ENCODE measurements at regions not wholly inside any gene's neighbourhood (a gene's known extent, or its start where the extent isn't known, plus 50 kb on each side); places are given as distances from the start of the nearest gene placed in this dataset.
"Not testable (repeated sequence)": the region's sequence is repeated elsewhere in the genome, so short reads cannot be mapped to it uniquely, and the experiment has no call there.

DNA sequence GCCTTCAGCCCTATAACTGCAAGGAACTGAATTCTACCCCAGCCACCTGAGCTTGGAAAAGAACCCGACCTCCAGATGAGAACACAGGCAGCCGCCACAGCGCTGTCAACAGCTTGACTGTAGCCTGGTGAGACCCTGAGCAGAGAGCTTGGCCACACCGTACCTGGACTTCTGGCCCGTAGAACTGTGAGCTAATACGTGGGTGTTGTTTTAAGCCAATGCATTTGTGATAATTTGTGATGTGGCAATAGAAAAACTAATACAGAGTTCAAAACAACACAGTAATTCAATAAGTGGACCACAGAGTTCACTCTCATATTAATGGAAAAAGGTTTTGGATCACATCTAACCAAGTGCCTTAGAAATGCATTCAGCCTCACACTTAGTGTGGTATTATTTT is 96.6 kb upstream of the TBL1X start:
- Histone ChIP-seq H3K9me3 (ENCODE audit: control insufficient read depth, low read length) (no peaks in the 10 kb centered on the region), H3K36me3 (ENCODE audit: control insufficient read depth in 1 of 2, insufficient read depth in 2 of 2, low read length in 1 of 2) (no peaks in the 10 kb centered on the region), H3K4me3 (ENCODE audit: low read length in 2 of 2) (no peak overlapping the region), H3K27ac (ENCODE audit: low read depth in 1 of 2, low read length in 2 of 2) (no peak overlapping the region), H3K27me3 (ENCODE audit: control insufficient read depth in 1 of 2, insufficient read depth in 2 of 2, low read length in 1 of 2) (no peaks in the 10 kb centered on the region), H3K4me1 (ENCODE audit: control insufficient read depth in 1 of 2, insufficient read depth in 2 of 2, low read length in 2 of 2) (no peaks in the 10 kb centered on the region)
- no peak for DNase-seq
- no peak for ATAC-seq (ENCODE audit: low FRiP score)
- WGBS, 2 donors = 74 to 92% methylated on average over 6 of the region's 6 CpGs
- intact Hi-C loops (cut with DNase I) = no loop called here

DNA sequence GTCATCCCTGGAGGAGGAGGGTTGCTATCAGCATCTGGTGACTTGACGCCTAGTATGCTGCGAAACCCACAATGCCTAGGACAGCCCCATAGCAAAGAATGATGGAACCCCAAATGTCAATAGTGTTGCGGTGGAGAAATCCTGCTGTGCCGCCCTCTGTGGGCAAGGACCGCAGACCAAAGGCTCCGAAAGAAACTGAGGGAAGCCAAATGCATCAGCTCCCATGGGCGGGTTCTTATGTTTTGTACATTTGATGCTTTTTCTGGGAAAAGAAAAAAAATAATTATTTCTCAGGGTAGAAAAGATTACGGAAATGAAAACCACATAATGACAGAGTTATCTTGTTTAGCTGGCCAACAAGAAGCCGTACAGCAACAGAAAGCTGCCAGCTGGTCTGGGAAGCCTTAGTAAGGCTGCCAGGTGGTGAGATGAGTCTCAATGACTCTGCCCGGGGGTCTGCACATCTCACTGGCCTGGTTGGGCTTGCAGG is 95.0 kb upstream of the TBL1X start:
- no peak overlapping the region for H3K4me3 ChIP-seq (ENCODE audit: low read length in 2 of 2)
- H3K27ac ChIP-seq (ENCODE audit: low read depth in 1 of 2, low read length in 2 of 2) = no peak overlapping the region
- H3K36me3 ChIP-seq (ENCODE audit: control insufficient read depth in 1 of 2, insufficient read depth in 2 of 2, low read length in 1 of 2) = no peaks in the 10 kb centered on the region
- intact Hi-C loops (cut with DNase I) = no loop called here
- no peak for DNase-seq
- WGBS, 2 donors = 80 to 87% methylated on average over 10 of the region's 10 CpGs
- no peaks in the 10 kb centered on the region for H3K9me3 ChIP-seq (ENCODE audit: control insufficient read depth, low read length)
- ATAC-seq (ENCODE audit: low FRiP score) = no peak
- no peaks in the 10 kb centered on the region for H3K27me3 ChIP-seq (ENCODE audit: control insufficient read depth in 1 of 2, insufficient read depth in 2 of 2, low read length in 1 of 2)
- H3K4me1 ChIP-seq (ENCODE audit: control insufficient read depth in 1 of 2, insufficient read depth in 2 of 2, low read length in 2 of 2) = no peaks in the 10 kb centered on the region

DNA sequence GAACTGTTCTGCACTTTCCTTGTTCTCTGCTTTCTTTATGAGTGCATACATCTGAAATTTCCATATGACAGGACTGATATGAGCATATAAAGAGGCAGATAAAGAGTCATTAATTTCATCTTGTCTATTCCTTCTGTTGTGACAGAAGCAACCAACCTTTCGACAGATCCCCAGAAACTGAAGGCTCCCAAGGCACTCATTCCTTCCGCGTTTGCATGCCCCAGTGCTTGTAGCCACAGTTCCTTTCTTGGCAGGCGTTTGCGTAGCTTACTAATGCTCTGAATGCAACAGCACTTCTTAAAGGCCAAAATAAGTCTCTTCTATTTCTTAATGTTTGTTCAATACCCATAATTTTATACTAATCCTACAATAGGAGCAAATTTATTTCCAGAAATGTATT is 94.0 kb upstream of the TBL1X start:
- no peaks in the 10 kb centered on the region for H3K9me3 ChIP-seq (ENCODE audit: control insufficient read depth, low read length)
- no peaks in the 10 kb centered on the region for H3K36me3 ChIP-seq (ENCODE audit: control insufficient read depth in 1 of 2, insufficient read depth in 2 of 2, low read length in 1 of 2)
- ATAC-seq (ENCODE audit: low FRiP score) (no peak), DNase-seq (no peak)
- H3K4me1 ChIP-seq (ENCODE audit: control insufficient read depth in 1 of 2, insufficient read depth in 2 of 2, low read length in 2 of 2) = no peaks in the 10 kb centered on the region
- intact Hi-C loops (cut with DNase I) = no loop called here
- H3K4me3 ChIP-seq (ENCODE audit: low read length in 2 of 2) = no peak overlapping the region
- H3K27me3 ChIP-seq (ENCODE audit: control insufficient read depth in 1 of 2, insufficient read depth in 2 of 2, low read length in 1 of 2) = no peaks in the 10 kb centered on the region
- 7 to 18% methylated on average over 5 of the region's 5 CpGs for WGBS, 2 donors
- no peak overlapping the region for H3K27ac ChIP-seq (ENCODE audit: low read depth in 1 of 2, low read length in 2 of 2)

DNA sequence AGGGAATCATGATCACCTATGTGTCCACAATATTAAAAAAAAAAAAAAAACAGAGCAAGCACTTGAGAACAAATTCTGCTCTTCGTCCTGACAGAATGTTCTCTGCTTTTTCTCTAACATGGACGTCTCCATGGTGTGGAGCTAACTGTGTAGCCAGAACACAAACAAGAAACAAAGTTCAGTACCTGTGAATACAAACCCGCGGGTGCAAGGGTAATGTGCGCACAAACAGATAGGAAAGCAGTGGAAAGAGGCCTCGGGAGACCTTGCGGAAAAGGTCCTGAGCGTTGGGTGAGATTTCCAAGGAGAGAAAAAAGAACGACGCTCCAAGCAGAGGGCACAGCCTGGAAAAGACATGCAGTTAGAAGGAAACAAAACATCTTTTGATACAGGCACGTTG is 92.0 kb upstream of the TBL1X start:
- DNase-seq (no peak), ATAC-seq (ENCODE audit: low FRiP score) (no peak)
- Histone ChIP-seq H3K36me3 (ENCODE audit: control insufficient read depth in 1 of 2, insufficient read depth in 2 of 2, low read length in 1 of 2) (no peaks in the 10 kb centered on the region), H3K4me3 (ENCODE audit: low read length in 2 of 2) (no peak overlapping the region), H3K4me1 (ENCODE audit: control insufficient read depth in 1 of 2, insufficient read depth in 2 of 2, low read length in 2 of 2) (no peaks in the 10 kb centered on the region), H3K27ac (ENCODE audit: low read depth in 1 of 2, low read length in 2 of 2) (no peak overlapping the region), H3K9me3 (ENCODE audit: control insufficient read depth, low read length) (no peaks in the 10 kb centered on the region), H3K27me3 (ENCODE audit: control insufficient read depth in 1 of 2, insufficient read depth in 2 of 2, low read length in 1 of 2) (no peaks in the 10 kb centered on the region)
- intact Hi-C loops (cut with DNase I) = no loop called here
- WGBS, 2 donors = 83 to 90% methylated on average over 11 of the region's 11 CpGs

DNA sequence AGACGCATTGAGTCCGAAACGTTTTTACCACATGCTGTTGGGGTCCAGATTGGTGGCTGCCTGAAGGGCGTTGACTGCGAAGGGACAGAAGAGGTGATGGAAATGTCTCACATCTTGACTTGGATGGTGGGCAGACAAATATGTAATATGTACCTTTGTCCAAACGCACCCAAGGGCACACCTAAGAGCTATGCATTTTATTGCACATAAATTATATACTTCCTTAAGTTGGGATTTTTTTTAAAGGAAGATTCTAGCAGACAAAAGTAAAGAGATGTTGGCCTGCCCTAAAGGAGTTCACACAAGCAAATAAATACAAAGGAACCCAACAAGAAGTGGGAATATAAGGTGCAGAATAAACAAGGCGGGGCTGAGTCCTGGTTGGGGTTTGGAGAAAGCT is 91.1 kb upstream of the TBL1X start:
- H3K27ac ChIP-seq (ENCODE audit: low read depth in 1 of 2, low read length in 2 of 2) = no peak overlapping the region
- H3K4me1 ChIP-seq (ENCODE audit: control insufficient read depth in 1 of 2, insufficient read depth in 2 of 2, low read length in 2 of 2) = no peaks in the 10 kb centered on the region
- H3K36me3 ChIP-seq (ENCODE audit: control insufficient read depth in 1 of 2, insufficient read depth in 2 of 2, low read length in 1 of 2) = no peaks in the 10 kb centered on the region
- 83 to 87% methylated on average over 7 of the region's 7 CpGs for WGBS, 2 donors
- ATAC-seq (ENCODE audit: low FRiP score) = no peak
- intact Hi-C loops (cut with DNase I) = no loop called here
- no peak overlapping the region for H3K4me3 ChIP-seq (ENCODE audit: low read length in 2 of 2)
- no peaks in the 10 kb centered on the region for H3K27me3 ChIP-seq (ENCODE audit: control insufficient read depth in 1 of 2, insufficient read depth in 2 of 2, low read length in 1 of 2)
- DNase-seq = no peak
- H3K9me3 ChIP-seq (ENCODE audit: control insufficient read depth, low read length) = no peaks in the 10 kb centered on the region

DNA sequence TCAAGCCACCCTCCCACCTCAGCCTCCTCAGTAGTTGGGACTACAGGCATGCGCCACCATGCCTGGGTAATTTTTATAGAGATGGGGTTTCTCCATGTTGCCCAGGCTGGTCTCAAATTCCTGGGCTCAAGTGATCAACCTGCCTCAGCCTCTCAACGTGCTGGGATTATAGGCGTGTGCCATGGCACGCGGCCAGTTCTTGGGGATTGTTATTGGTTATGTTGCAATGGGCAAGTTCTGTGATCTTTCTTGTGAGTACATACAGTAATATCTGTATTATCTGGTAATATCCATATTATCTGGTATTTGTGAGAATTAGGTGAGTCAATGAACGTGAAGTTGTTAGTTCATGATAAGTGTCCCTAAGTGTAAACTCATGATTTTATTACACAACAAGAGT is 90.3 kb upstream of the TBL1X start:
- H3K9me3 ChIP-seq (ENCODE audit: control insufficient read depth, low read length) = no peaks in the 10 kb centered on the region

DNA sequence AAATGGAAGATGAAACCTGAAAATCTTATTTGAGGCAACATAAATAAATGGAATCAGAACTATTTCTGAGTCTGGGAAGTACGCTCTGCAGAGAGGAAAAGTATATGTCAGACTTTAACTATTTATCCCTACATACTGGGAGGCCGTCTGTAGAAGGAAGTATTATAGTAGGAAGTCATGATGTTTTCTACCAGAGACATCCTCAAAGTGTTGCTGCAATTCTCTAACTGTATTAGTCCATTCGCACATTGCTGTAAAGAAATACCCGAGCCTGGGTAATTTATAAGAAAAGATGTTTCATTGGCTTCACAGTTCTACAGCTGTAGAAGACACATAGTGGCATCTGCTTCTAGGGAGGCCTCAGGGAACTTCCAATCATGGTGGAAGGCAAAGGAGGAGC is 88.7 kb upstream of the TBL1X start:
- Histone ChIP-seq H3K27ac (ENCODE audit: low read depth in 1 of 2, low read length in 2 of 2) (no peak overlapping the region), H3K9me3 (ENCODE audit: control insufficient read depth, low read length) (no peaks in the 10 kb centered on the region), H3K4me1 (ENCODE audit: control insufficient read depth in 1 of 2, insufficient read depth in 2 of 2, low read length in 2 of 2) (no peaks in the 10 kb centered on the region), H3K36me3 (ENCODE audit: control insufficient read depth in 1 of 2, insufficient read depth in 2 of 2, low read length in 1 of 2) (no peaks in the 10 kb centered on the region), H3K27me3 (ENCODE audit: control insufficient read depth in 1 of 2, insufficient read depth in 2 of 2, low read length in 1 of 2) (no peaks in the 10 kb centered on the region), H3K4me3 (ENCODE audit: low read length in 2 of 2) (no peak overlapping the region)
- DNase-seq = no peak
- 92 to 93% methylated on average over 4 of the region's 4 CpGs for WGBS, 2 donors
- intact Hi-C loops (cut with DNase I) = no loop called here
- ATAC-seq (ENCODE audit: low FRiP score) = no peak

More for the DNA sequence above, 90.3 kb upstream of the TBL1X start:
- no peak overlapping the region for H3K27ac ChIP-seq (ENCODE audit: low read depth in 1 of 2, low read length in 2 of 2)
- no peak for DNase-seq
- intact Hi-C loops (cut with DNase I) = no loop called here
- WGBS, 2 donors = 88 to 90% methylated on average over 6 of the region's 6 CpGs
- no peak overlapping the region for H3K4me3 ChIP-seq (ENCODE audit: low read length in 2 of 2)
- ATAC-seq (ENCODE audit: low FRiP score) = no peak
- H3K27me3 ChIP-seq (ENCODE audit: control insufficient read depth in 1 of 2, insufficient read depth in 2 of 2, low read length in 1 of 2) = no peaks in the 10 kb centered on the region
- no peaks in the 10 kb centered on the region for H3K4me1 ChIP-seq (ENCODE audit: control insufficient read depth in 1 of 2, insufficient read depth in 2 of 2, low read length in 2 of 2)
- no peaks in the 10 kb centered on the region for H3K36me3 ChIP-seq (ENCODE audit: control insufficient read depth in 1 of 2, insufficient read depth in 2 of 2, low read length in 1 of 2)

DNA sequence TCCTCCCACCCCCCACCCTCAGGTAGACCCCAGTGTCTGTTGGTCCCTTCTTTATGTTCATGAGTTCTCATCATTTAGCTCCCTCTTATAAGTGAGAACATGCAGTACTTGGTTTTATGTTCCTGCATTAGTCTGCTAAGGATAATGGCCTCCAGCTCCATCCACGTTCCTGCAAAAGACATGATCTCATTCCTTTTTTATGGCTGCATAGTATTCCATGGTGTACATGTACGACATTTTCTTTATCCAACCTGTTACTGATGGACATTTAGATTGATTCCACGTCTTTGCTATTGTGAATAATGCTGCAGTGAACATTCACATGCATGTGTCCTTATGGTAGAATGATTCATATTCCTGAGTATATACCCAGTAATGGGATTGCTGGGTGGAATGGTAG is 87.6 kb upstream of the TBL1X start:
- H3K27me3 ChIP-seq (ENCODE audit: control insufficient read depth in 1 of 2, insufficient read depth in 2 of 2, low read length in 1 of 2); DNase-seq; intact Hi-C loops (cut with DNase I); ATAC-seq (ENCODE audit: low FRiP score); H3K4me1 ChIP-seq (ENCODE audit: control insufficient read depth in 1 of 2, insufficient read depth in 2 of 2, low read length in 2 of 2); H3K4me3 ChIP-seq (ENCODE audit: low read length in 2 of 2); H3K9me3 ChIP-seq (ENCODE audit: control insufficient read depth, low read length); H3K36me3 ChIP-seq (ENCODE audit: control insufficient read depth in 1 of 2, insufficient read depth in 2 of 2, low read length in 1 of 2); H3K27ac ChIP-seq (ENCODE audit: low read depth in 1 of 2, low read length in 2 of 2): not testable (repeated sequence)
- 89 to 97% methylated on average over 3 of the region's 3 CpGs for WGBS, 2 donors

DNA sequence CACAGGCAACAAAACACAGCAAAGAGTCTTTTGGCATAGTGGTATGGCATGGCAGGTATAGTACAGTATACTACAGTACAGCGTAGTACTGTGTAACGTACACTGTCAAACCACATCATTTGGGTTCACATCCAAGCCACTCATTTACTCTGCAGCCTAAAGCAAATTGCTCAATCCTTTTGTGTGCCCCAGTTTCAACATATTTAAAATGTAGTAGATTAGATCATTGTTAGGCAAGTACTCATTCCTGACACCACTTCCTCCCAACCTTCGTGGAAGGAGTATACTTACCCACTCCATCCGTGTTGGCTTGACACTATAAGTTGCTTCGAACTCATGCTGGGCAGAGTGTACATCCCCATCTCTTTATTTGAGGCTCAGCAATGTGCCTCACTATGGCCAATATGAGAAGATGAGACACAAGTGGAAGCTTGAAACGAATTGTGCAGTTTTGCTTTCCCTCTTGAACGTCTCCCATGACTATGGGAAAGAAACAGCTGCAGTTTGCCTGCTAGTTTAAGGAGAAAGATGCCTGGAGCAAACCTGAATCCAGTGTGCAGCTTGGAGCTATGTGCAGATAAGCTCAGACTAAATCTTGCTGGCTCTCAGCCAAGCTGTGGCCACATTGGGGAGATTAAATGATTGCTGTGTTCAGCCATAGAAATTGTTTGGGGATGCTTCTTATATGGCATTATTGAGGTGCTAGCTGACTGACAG is 85.7 kb upstream of the TBL1X start:
- Histone ChIP-seq H3K9me3 (ENCODE audit: control insufficient read depth, low read length) (no peaks in the 10 kb centered on the region), H3K27me3 (ENCODE audit: control insufficient read depth in 1 of 2, insufficient read depth in 2 of 2, low read length in 1 of 2) (no peaks in the 10 kb centered on the region), H3K27ac (ENCODE audit: low read depth in 1 of 2, low read length in 2 of 2) (no peak overlapping the region), H3K36me3 (ENCODE audit: control insufficient read depth in 1 of 2, insufficient read depth in 2 of 2, low read length in 1 of 2) (no peaks in the 10 kb centered on the region), H3K4me1 (ENCODE audit: control insufficient read depth in 1 of 2, insufficient read depth in 2 of 2, low read length in 2 of 2) (no peaks in the 10 kb centered on the region), H3K4me3 (ENCODE audit: low read length in 2 of 2) (no peak overlapping the region)
- WGBS, 2 donors = 78 to 84% methylated on average over 7 of the region's 7 CpGs
- no peak for ATAC-seq (ENCODE audit: low FRiP score)
- intact Hi-C loops (cut with DNase I) = no loop called here
- DNase-seq = no peak

All from aorta (tissue), 5 donors.